Cardiac fibroblast (primary cell): ENCODE measurements at regions not wholly inside any gene's neighbourhood (a gene's known extent, or its start where the extent isn't known, plus 50 kb on each side); places are given as distances from the start of the nearest gene placed in this dataset.

ENCODE experiments used
- DNase-seq, 2 donors: peaks; one replicate each; pipeline versions ENCODE4 v3.0.0 to v3.0.0-alpha.2; 2010; ENCODE audit warnings: low read depth in 2 of 2
- H3K4me3 ChIP-seq, 2 donors: replicated peaks in 1 of 2; 1 replicate in 1 of 2; 2 replicates in 1 of 2; pipeline ENCODE4 v1.5.1; 2011; ENCODE audit warnings: low read depth in 2 of 2, low read length in 2 of 2, mild to moderate bottlenecking in 2 of 2, moderate library complexity in 1 of 2
- TF ChIP-seq, protein P1 (sequence below): IDR thresholded peaks from one replicate; pipeline ENCODE4 v1.5.1; 2011; ENCODE audit warnings: low read depth, mild to moderate bottlenecking, low read length, inconsistent platforms

DNA sequence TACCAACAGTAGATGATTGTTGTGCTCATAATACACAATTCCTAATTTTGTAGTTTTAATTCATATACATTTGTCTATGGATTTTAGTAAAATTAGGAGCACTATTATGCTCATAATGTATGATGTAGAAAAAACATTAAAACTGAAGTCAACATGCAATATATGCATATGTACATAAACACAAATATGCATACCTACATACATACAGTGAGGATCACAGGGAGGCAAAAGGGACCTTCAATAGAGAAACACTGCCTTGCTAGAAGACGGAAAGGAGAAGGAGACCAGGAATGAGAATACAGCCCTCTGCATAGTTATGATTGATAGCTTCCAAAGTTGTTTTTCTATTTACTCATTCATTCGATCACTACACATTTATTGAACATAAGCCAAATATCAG is 606.5 kb downstream of the LMO4 start:
- TF ChIP-seq, protein P1, sequence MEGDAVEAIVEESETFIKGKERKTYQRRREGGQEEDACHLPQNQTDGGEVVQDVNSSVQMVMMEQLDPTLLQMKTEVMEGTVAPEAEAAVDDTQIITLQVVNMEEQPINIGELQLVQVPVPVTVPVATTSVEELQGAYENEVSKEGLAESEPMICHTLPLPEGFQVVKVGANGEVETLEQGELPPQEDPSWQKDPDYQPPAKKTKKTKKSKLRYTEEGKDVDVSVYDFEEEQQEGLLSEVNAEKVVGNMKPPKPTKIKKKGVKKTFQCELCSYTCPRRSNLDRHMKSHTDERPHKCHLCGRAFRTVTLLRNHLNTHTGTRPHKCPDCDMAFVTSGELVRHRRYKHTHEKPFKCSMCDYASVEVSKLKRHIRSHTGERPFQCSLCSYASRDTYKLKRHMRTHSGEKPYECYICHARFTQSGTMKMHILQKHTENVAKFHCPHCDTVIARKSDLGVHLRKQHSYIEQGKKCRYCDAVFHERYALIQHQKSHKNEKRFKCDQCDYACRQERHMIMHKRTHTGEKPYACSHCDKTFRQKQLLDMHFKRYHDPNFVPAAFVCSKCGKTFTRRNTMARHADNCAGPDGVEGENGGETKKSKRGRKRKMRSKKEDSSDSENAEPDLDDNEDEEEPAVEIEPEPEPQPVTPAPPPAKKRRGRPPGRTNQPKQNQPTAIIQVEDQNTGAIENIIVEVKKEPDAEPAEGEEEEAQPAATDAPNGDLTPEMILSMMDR = no peak
- no peak overlapping the region for H3K4me3 ChIP-seq
- no peak for DNase-seq

DNA sequence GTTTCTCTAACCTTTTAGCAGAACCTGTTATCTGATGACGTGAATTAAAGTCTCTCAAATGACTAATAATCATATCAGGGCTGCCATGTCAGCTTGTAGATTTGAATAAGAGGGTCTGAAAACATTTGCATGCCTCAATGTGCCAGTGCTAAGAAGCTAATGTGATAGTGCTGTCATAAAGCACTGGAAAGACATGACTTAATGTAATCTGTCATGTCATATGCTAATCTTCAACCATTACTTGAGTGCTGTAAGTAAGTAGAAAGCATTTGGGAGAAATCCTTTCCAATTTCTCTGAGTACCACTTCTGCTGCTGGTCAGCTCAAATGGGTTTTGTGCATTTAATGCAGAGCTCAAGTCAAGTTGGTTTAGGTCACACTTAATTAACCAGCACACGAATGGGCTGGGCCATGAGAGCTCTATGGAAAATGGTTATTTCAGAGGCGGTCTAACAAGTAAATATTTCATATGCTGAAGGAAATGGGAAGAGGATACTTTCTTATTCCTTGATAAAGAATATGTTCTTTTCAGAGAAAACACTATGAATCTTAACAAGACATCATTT is 609.2 kb downstream of the LMO4 start:
- DNase-seq = no peak
- TF ChIP-seq, protein P1 = no peak

DNA sequence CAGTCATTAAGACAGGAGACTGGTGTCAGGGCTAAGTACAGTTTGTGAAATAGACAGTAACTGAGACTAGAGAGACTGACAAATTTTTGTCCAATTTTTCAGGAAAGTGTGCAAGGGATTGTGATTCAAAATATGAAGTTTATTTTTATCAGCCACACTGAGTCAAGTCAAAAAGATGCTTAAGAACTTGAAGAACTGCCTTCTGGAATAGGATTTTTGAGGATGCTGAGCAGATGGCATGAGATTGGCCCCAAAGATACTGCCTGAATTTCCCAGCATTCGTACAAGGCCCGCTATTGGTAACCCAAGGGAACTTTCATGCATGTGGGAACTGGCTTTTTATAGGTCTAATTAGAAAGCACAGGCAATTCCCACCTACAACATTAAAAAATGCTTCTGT is 610.0 kb downstream of the LMO4 start:
- H3K4me3 ChIP-seq = no peak overlapping the region
- TF ChIP-seq, protein P1 = no peak
- no peak for DNase-seq

More for the DNA sequence above, 609.2 kb downstream of the LMO4 start:
- H3K4me3 ChIP-seq = no peak overlapping the region

DNA sequence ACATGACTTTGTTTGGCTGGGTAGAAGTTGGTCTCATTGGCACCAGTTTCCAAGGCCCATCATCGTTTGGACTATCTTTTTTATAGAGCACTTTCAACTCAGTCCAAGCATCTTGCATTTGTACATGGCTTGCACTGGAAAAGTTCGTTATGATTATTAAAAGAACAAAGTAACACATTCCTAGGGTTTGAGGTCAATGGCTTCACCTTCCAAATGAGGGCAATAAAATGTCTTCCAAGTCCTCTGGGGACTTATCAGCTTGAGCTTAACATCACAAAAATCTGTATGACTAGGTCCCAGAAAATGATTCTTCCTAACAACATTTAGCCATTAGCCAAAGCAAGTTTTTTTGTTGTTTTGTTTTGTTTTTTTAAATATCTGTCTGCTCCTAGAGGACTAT is 610.8 kb downstream of the LMO4 start:
- H3K4me3 ChIP-seq = no peak overlapping the region
- TF ChIP-seq, protein P1 = no peak
- peak in 1 of 2 donors; percentile 8 for DNase-seq

DNA sequence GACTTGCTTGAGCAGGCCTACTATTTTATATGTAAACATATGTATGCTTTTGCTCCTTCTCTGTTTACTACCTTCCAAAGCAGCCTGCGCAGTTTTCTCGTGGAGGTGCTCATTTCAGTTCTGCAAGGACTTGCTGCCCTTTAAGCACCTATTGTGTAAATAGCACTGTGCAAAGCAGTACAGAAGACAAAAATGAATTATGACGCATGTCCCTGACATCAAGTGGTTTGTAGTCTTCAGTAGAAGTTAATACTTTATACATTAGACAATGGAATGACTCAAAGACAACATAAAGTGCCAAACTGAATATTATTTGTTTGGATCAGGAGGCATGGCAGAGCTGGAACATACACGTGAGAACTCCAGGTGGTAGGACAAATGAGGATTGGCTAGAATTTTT is 611.7 kb downstream of the LMO4 start:
- peak in 1 of 2 donors; percentile 35 for DNase-seq
- no peak overlapping the region for H3K4me3 ChIP-seq
- TF ChIP-seq, protein P1 = no peak

GRCh38 chr1:87941337-87941946 is 612.8 kb downstream of the LMO4 start:
- no peak overlapping the region for H3K4me3 ChIP-seq
- no peak for DNase-seq
- TF ChIP-seq, protein P1 = no peak

GRCh38 chr1:87942165-87942564 is 613.5 kb downstream of the LMO4 start:
- peak; percentile 21 to 25 for DNase-seq
- H3K4me3 ChIP-seq = no peak overlapping the region
- TF ChIP-seq, protein P1 = no peak
